ENCODE measurements at regions not wholly inside any gene's neighbourhood (a gene's known extent, or its start where the extent isn't known, plus 50 kb on each side); places are given as distances from the start of the nearest gene placed in this dataset.
"Not testable (repeated sequence)": the region's sequence is repeated elsewhere in the genome, so short reads cannot be mapped to it uniquely, and the experiment has no call there.

DNA sequence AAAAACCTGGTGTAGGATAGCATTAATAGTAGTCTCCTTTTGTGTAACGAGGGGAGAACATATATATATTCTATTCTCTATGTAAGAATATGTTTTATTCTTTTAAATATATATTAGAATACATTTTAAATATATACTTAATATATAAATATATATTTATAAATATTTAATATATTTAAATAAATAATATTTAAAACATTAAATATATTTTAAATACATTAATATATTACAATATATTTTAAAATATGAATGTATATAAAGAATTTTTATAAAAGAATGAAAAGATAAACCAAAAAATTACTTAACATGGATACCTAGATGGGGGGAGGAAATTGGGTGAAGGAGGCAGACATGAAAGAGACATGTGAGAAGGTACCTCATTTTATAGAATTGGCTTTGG lies 53.0 kb upstream of the ZNF831 start:
- no peak for DNase-seq

DNA sequence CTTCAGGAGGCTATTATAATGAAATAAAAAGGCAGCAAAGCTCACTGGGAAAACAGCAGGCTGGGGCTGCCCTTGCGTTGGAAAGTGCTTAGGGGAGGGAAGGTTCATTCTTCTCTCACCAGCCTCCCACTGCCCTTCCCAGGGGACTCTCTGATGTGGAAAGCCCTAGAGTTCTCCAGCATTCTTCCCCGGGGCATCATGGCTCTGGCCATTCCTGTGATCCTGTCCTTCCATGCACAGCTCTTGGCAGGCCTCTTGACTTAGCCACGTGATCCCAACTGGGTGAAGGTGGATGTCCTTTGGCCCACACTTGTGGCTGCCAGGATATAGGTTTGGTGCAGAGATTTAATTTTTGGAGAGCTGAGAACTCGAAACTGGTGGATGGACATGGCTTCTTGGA lies 58.0 kb upstream of the ZNF831 start:
- DNase-seq, result no peak

DNA sequence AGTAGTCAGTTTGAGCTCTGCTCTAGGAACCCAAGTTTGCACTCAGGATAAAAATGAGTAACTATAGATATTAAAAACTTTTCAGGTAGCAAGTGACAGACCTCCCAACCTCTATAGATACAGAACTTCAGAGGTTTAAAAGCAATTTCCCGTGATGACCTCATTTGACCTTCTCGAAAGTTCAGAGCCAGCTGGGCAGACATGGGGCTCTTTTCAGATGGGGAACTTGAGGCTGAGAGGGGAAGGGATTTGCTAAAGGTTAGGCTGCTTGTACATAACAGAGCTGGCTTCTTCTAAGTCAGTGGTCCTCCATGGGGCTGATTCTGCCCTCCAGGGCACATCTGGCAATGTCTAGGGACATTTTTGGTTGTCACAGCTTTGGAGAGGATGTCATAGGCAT lies 58.8 kb upstream of the ZNF831 start:
- no peak for DNase-seq

DNA sequence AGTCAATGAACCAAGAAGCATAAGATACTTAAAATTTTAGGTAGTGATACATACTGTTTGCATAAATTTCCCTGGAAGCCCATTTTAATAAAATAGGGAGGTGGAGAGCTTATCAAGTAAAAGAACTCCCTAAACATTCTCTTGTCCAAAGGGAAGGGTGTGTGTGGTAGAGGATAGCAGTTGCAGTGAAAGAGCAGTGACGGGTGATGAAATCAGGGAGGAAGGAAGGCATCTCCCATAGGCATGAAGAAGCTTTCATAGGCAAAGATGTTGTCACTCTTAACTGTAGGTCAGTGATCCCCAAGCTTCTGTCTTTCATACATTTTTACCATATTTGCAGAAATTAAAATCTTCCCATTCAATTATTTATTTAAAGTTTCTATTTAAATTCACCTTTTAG lies 60.0 kb upstream of the ZNF831 start:
- DNase-seq, result no peak

DNA sequence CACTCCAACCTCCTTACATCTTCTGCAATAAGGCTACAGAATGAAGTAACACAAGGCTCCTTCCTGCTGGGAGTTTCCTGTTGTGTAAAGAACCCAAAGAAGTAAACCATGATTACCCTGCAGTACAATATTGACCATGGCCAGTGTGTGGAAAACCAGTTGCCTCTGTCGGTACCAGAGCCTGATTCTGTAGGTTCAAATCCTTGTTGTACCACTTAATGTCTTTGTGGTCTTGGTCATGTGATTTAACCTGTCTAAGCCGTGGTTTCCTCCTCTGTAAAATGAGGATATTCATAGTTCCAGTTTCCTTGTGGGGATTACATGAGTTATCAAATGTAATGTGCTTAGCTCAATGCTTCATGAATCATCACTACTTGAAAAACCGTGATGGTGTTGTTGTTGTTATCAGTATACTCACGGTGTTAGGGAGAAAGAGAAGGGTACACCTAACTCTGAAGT lies 60.3 kb upstream of the PRELID3B start:
- no peak for DNase-seq

DNA sequence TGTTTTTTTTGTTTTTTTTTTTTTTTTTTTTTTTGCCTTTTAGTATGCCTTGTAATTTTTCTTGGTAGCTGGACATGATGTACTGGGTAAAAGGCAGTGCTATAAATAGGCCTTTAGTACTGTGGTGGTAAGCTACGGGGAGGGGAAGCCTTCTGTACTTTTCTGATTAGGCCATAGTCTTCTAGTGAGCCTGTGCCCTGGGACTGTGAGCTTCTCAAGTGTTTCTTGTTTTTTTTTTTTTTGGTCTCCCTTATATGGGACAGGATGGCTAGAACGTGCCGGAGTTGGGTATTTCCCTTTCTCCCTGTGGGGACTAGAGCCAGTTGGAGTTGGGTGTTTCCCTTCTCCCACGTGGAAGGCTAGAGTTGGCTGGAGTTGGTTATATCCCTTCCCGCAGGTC lies 59.4 kb upstream of the PRELID3B start:
- DNase-seq, result peak; percentile 31

DNA sequence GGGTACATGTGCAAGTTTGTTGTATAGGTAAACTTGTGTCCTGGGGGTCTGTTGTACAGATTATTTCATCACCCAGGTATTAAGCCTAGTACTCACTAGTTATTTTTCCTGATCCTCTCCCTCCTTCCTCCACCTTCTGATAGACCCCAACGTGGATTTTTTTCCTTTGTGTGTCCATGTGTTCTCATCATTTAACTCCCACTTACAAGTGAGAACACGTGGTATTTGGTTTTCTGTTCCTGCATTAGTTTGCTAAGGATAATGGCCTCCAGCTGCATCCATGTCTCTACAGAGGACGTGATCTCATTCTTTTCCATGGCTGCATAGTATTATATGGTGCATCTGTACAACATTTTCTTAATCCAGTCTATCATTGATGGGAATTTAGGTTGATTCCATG lies 57.3 kb upstream of the PRELID3B start:
- not testable (repeated sequence) for DNase-seq

DNA sequence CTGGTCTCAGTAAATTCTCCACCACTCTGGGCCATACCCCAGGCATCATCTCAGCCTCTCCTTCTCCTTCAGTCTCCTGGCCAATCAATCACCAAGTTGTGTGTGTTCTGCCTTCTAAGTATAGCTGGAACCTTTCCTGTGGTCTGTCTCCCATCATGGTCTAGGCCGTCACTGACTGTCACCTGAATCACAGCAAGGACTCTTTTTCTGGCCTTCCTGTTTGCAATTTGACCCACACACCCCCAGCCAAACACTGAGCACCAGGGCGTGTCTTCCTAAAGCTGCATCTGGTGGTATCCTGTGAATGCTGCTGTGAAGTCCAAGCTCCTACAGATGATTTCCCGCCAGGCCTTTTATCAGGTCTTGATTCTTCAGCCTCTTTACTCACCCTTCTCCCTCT lies 52.6 kb upstream of the PRELID3B start:
- DNase-seq, result no peak

DNA sequence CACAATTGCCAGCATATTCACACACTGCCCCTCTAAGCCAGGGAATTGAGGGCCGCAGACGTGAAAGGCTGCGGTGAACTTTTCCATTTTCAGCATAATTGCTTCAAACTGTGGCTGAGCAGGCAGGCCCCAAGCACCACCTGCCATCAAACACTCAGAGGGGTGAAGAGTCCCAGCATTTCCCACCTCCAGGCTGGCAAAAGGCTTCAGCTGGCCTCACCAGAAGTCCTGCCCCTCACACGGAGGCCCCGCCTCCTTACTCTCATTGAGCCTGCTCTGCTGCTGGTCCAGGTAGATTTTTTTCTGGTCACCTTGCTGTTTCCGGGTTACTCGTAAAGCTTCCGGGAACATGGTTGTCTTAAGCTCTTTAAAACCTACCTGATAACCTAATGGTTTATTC lies 52.0 kb upstream of the PRELID3B start:
- DNase-seq, result no peak
